B cell (primary cell): ENCODE measurements at regions not wholly inside any gene's neighbourhood (a gene's known extent, or its start where the extent isn't known, plus 50 kb on each side); places are given as distances from the start of the nearest gene placed in this dataset.

Source experiments
- EZH2 ChIP-seq: IDR thresholded peaks from 2 replicates; pipeline ENCODE4 v1.6.1; 2012; ENCODE audit warnings: borderline replicate concordance, low read depth, mild to moderate bottlenecking, moderate library complexity, low read length; ENCODE audit not compliant: insufficient read depth, poor library complexity, severe bottlenecking
- TF ChIP-seq, protein P1 (sequence below): fragments of 200-600 bp; IDR thresholded peaks from one replicate; pipeline ENCODE4 v1.8.0; 2022; ENCODE audit warnings: antibody characterized with exemption, mild to moderate bottlenecking

DNA sequence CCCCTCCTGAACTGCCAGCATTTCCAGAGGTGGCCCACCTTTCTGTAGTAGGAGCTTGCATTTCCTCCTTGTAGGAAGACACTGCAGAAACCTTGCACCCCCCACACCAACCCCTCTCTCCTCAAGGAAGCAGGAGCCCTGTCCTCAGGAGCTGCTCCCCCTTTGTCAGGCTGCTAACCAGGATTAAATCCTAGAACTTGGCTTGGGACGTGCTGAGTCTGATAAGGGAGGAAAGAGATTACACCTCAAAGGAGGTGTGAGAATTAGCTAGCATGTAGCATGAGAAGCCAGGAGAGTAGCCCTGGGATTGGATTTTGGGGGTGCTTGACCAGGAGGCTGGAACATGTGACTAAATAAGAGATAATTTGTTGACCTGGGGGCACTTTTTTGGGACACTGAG lies 119.8 kb upstream of the ALDH1B1 start:
- TF ChIP-seq, protein P1, sequence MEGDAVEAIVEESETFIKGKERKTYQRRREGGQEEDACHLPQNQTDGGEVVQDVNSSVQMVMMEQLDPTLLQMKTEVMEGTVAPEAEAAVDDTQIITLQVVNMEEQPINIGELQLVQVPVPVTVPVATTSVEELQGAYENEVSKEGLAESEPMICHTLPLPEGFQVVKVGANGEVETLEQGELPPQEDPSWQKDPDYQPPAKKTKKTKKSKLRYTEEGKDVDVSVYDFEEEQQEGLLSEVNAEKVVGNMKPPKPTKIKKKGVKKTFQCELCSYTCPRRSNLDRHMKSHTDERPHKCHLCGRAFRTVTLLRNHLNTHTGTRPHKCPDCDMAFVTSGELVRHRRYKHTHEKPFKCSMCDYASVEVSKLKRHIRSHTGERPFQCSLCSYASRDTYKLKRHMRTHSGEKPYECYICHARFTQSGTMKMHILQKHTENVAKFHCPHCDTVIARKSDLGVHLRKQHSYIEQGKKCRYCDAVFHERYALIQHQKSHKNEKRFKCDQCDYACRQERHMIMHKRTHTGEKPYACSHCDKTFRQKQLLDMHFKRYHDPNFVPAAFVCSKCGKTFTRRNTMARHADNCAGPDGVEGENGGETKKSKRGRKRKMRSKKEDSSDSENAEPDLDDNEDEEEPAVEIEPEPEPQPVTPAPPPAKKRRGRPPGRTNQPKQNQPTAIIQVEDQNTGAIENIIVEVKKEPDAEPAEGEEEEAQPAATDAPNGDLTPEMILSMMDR = no peak
- no peak for TF ChIP-seq EZH2
